GM23248 (cell line): ENCODE measurements at regions not wholly inside any gene's neighbourhood (a gene's known extent, or its start where the extent isn't known, plus 50 kb on each side); places are given as distances from the start of the nearest gene placed in this dataset.

Source experiments
- DNase-seq: peaks from one replicate; pipeline ENCODE4 v3.0.0-alpha.2; 2015
- H2AFZ ChIP-seq: fragments of 200-600 bp; sonication (generic); 2 replicates; pipeline ENCODE4 v1.6.1; 2016; ENCODE audit warnings: antibody characterized with exemption
- H3F3A ChIP-seq: fragments of 200-600 bp; sonication (generic); 2 replicates; pipeline ENCODE4 v1.6.1; 2016; ENCODE audit warnings: mild to moderate bottlenecking, antibody characterized with exemption, mixed run types; ENCODE audit not compliant: insufficient read depth
- H3K27ac ChIP-seq: fragments of 200-600 bp; sonication (generic); 2 replicates; pipeline ENCODE4 v1.5.1; 2016; ENCODE audit warnings: mild to moderate bottlenecking
- H3K27me3 ChIP-seq: fragments of 200-600 bp; sonication (generic); replicated peaks from 2 replicates; pipeline ENCODE4 v1.6.1; 2016; ENCODE audit warnings: mild to moderate bottlenecking; ENCODE audit not compliant: insufficient read depth
- H3K36me3 ChIP-seq: fragments of 200-600 bp; sonication (generic); 2 replicates; pipeline ENCODE4 v1.6.1; 2016; ENCODE audit warnings: low read depth, mild to moderate bottlenecking
- H3K4me1 ChIP-seq: fragments of 200-600 bp; sonication (generic); 2 replicates; pipeline ENCODE4 v1.6.1; 2016; ENCODE audit warnings: mild to moderate bottlenecking; ENCODE audit not compliant: insufficient read depth
- H3K4me2 ChIP-seq: fragments of 200-600 bp; sonication (generic); one replicate; pipeline ENCODE4 v1.6.1; 2016; ENCODE audit warnings: mild to moderate bottlenecking; ENCODE audit not compliant: unreplicated experiment
- H3K4me3 ChIP-seq: fragments of 200-600 bp; sonication (generic); 2 replicates; pipeline ENCODE4 v1.5.1; 2016; ENCODE audit warnings: mild to moderate bottlenecking
- H3K79me2 ChIP-seq: fragments of 200-600 bp; sonication (generic); 2 replicates; pipeline ENCODE4 v1.6.1; 2016; ENCODE audit warnings: mild to moderate bottlenecking; ENCODE audit not compliant: insufficient read depth
- H3K9ac ChIP-seq: fragments of 200-600 bp; sonication (generic); 2 replicates; pipeline ENCODE4 v1.6.1; 2016; ENCODE audit warnings: mild to moderate bottlenecking
- H3K9me2 ChIP-seq: fragments of 200-600 bp; sonication (generic); 2 replicates; pipeline ENCODE4 v1.6.1; 2016; ENCODE audit warnings: mixed run types, mild to moderate bottlenecking, moderate library complexity; ENCODE audit not compliant: insufficient read depth
- H3K9me3 ChIP-seq: fragments of 200-600 bp; sonication (generic); one replicate; pipeline ENCODE4 v1.6.1; 2017; ENCODE audit warnings: low read depth
- H4K20me1 ChIP-seq: fragments of 200-600 bp; sonication (generic); 2 replicates; pipeline ENCODE4 v1.6.0; 2016; ENCODE audit not compliant: insufficient read depth
- EZH2 ChIP-seq: fragments of 200-600 bp; sonication (generic); IDR thresholded peaks from 2 replicates; pipeline ENCODE4 v1.6.1; 2018; ENCODE audit warnings: antibody characterized with exemption, mild to moderate bottlenecking; ENCODE audit not compliant: insufficient read depth, poor library complexity, severe bottlenecking
- EZH2phosphoT487 ChIP-seq: fragments of 200-600 bp; sonication (generic); IDR thresholded peaks from 2 replicates; pipeline ENCODE4 v1.6.1; 2018; ENCODE audit warnings: antibody characterized with exemption, moderate library complexity, mild to moderate bottlenecking, low read depth; ENCODE audit not compliant: insufficient read depth
- WGBS, 2 experiments: methylation state at CpG; one replicate each; pipeline ENCODE4 v1.1.6; 2015 to 2017; ENCODE audit warnings: low lambda C conversion rate in 2 of 2, low coverage in 1 of 2; ENCODE audit errors: missing lambda C conversion rate in 2 of 2; 5-methylcytosine and 5-hydroxymethylcytosine counted together
- in situ Hi-C: fragments of 300-500 bp; cut with MboI; formaldehyde crosslinking; loops from 2 replicates; pipeline ENCODE4 v1.15.0; 2020

- H3K4me1 ChIP-seq, result no peaks in the 10 kb centered on the region
- no peak overlapping the region for H3K9ac ChIP-seq
- H3K36me3 ChIP-seq, result no peaks in the 10 kb centered on the region
- H4K20me1 ChIP-seq, result no peaks in the 10 kb centered on the region
- H3K79me2 ChIP-seq, result no peaks in the 10 kb centered on the region
- no peak overlapping the region for H2AFZ ChIP-seq
- no peak overlapping the region for H3K4me2 ChIP-seq
- H3K9me2 ChIP-seq, result no peaks in the 10 kb centered on the region; the same call in 1 of the 2 replicates
- no peaks in the 10 kb centered on the region for H3K9me3 ChIP-seq
- in situ Hi-C loops, result no loop called here
- TF ChIP-seq EZH2 (no peak), EZH2phosphoT487 (no peak)
- H3F3A ChIP-seq, result no peaks in the 10 kb centered on the region
- WGBS, 2 experiments, result 3 to 7% methylated on average over 1 of the region's 1 CpG
- DNase-seq, result no peak
- H3K27ac ChIP-seq, result no peak overlapping the region
- H3K4me3 ChIP-seq, result no peak overlapping the region
- no peaks in the 10 kb centered on the region for H3K27me3 ChIP-seq
These were observed 417.4 kb downstream of the KCNJ3 start for GRCh38 chr2:155115846-155116245.

- Histone ChIP-seq H3K4me1 (no peaks in the 10 kb centered on the region), H3K27me3 (no peaks in the 10 kb centered on the region), H3K9ac (no peak overlapping the region), H4K20me1 (no peaks in the 10 kb centered on the region), H3K27ac (no peak overlapping the region), H3K4me3 (no peak overlapping the region), H2AFZ (no peak overlapping the region), H3K36me3 (no peaks in the 10 kb centered on the region), H3K9me2 (no peaks in the 10 kb centered on the region; the same call in 1 of the 2 replicates), H3K9me3 (no peaks in the 10 kb centered on the region), H3F3A (no peaks in the 10 kb centered on the region), H3K79me2 (no peaks in the 10 kb centered on the region), H3K4me2 (no peak overlapping the region)
- 5 to 11% methylated on average over 1 of the region's 1 CpG for WGBS, 2 experiments
- TF ChIP-seq EZH2phosphoT487, result no peak
- TF ChIP-seq EZH2, result no peak
- in situ Hi-C loops, result no loop called here
- no peak for DNase-seq
These were observed 412.6 kb downstream of the KCNJ3 start for GRCh38 chr2:155111070-155111469.

GRCh38 chr2:155109527-155109926 lies 411.0 kb downstream of the KCNJ3 start:
- no peak overlapping the region for H3K27ac ChIP-seq
- no peak overlapping the region for H3K4me2 ChIP-seq
- H3K4me3 ChIP-seq, result no peak overlapping the region
- no peaks in the 10 kb centered on the region; the same call in 1 of the 2 replicates for H3K9me2 ChIP-seq
- H4K20me1 ChIP-seq, result no peaks in the 10 kb centered on the region
- no peaks in the 10 kb centered on the region for H3K79me2 ChIP-seq
- WGBS, 2 experiments, result 13 to 17% methylated on average over 1 of the region's 1 CpG
- in situ Hi-C loops, result no loop called here
- H3K27me3 ChIP-seq, result no peaks in the 10 kb centered on the region
- DNase-seq, result no peak
- no peak overlapping the region for H3K9ac ChIP-seq
- H3K9me3 ChIP-seq, result no peaks in the 10 kb centered on the region
- H3F3A ChIP-seq, result no peaks in the 10 kb centered on the region
- no peak for TF ChIP-seq EZH2phosphoT487
- no peak for TF ChIP-seq EZH2
- no peaks in the 10 kb centered on the region for H3K36me3 ChIP-seq
- H3K4me1 ChIP-seq, result no peaks in the 10 kb centered on the region
- no peak overlapping the region for H2AFZ ChIP-seq

- Histone ChIP-seq H3K36me3 (no peaks in the 10 kb centered on the region), H3K27me3 (no peaks in the 10 kb centered on the region), H3K4me3 (no peak overlapping the region), H3F3A (no peaks in the 10 kb centered on the region), H3K4me1 (no peaks in the 10 kb centered on the region), H2AFZ (no peak overlapping the region), H3K4me2 (no peak overlapping the region), H3K79me2 (no peaks in the 10 kb centered on the region), H4K20me1 (no peaks in the 10 kb centered on the region), H3K9me2 (no peaks in the 10 kb centered on the region), H3K9me3 (no peaks in the 10 kb centered on the region), H3K9ac (no peak overlapping the region), H3K27ac (no peak overlapping the region)
- 10 to 12% methylated on average over 2 of the region's 2 CpGs for WGBS, 2 experiments
- in situ Hi-C loops, result no loop called here
- DNase-seq, result no peak
- no peak for TF ChIP-seq EZH2
These were observed 401.8 kb downstream of the KCNJ3 start for GRCh38 chr2:155100261-155100660.

- no peak overlapping the region for H3K4me3 ChIP-seq
- H3K4me1 ChIP-seq, result no peaks in the 10 kb centered on the region
- in situ Hi-C loops, result no loop called here
- WGBS, 2 experiments, result 35 to 65% methylated on average over 1 of the region's 1 CpG
- no peaks in the 10 kb centered on the region for H3K36me3 ChIP-seq
- no peak overlapping the region for H3K4me2 ChIP-seq
- H3F3A ChIP-seq, result no peaks in the 10 kb centered on the region
- no peaks in the 10 kb centered on the region for H3K9me3 ChIP-seq
- no peak overlapping the region for H2AFZ ChIP-seq
- H3K9me2 ChIP-seq, result no peaks in the 10 kb centered on the region
- no peak for DNase-seq
- TF ChIP-seq EZH2, result no peak
- TF ChIP-seq EZH2phosphoT487, result no peak
- no peaks in the 10 kb centered on the region for H4K20me1 ChIP-seq
- no peak overlapping the region for H3K27ac ChIP-seq
- H3K9ac ChIP-seq, result no peak overlapping the region
- H3K27me3 ChIP-seq, result no peaks in the 10 kb centered on the region
- no peaks in the 10 kb centered on the region for H3K79me2 ChIP-seq
These were observed 401.3 kb downstream of the KCNJ3 start for GRCh38 chr2:155099784-155100183.
